Kidney (tissue), 13 donors: ENCODE measurements at regions not wholly inside any gene's neighbourhood (a gene's known extent, or its start where the extent isn't known, plus 50 kb on each side); places are given as distances from the start of the nearest gene placed in this dataset.

Experiments
- DNase-seq, 5 donors: peaks; one replicate each; pipeline ENCODE4 v3.0.0-alpha.2; 2013 to 2020
- FAIRE-seq: peaks from 2 replicates; lab custom pipeline; 2012; peaks lifted over from hg19 to GRCh38; lab: Jason Lieb, UNC
- H3K27ac ChIP-seq, 2 donors: one replicate each; pipeline ENCODE4 v1.7.0; 2013; ENCODE audit warnings: low read depth in 2 of 2, low read length in 2 of 2, inconsistent platforms in 1 of 2
- H3K27me3 ChIP-seq: one replicate; pipeline ENCODE4 v1.7.1; 2013; ENCODE audit warnings: low read length, inconsistent platforms; ENCODE audit not compliant: control insufficient read depth, insufficient read depth
- H3K36me3 ChIP-seq, 3 donors: one replicate each; pipeline versions ENCODE4 v1.7.0 to v1.7.1; 2013; ENCODE audit warnings: low read length in 3 of 3, control low read depth in 1 of 3, inconsistent platforms in 1 of 3; ENCODE audit not compliant: insufficient read depth in 3 of 3, control insufficient read depth in 2 of 3
- H3K4me1 ChIP-seq, 3 donors: one replicate each; pipeline versions ENCODE4 v1.7.0 to v1.7.1; 2013; ENCODE audit warnings: low read length in 3 of 3, inconsistent platforms in 1 of 3, low read depth in 1 of 3; ENCODE audit not compliant: control insufficient read depth in 2 of 3, insufficient read depth in 2 of 3
- H3K4me3 ChIP-seq, 3 donors: one replicate each; pipeline versions ENCODE4 v1.7.0 to v1.8.1; 2013; ENCODE audit warnings: low read length in 3 of 3, control low read depth in 1 of 3, inconsistent platforms in 1 of 3
- H3K9ac ChIP-seq, 3 donors: one replicate each; pipeline versions ENCODE4 v1.7.0 to v1.7.1; 2013; ENCODE audit warnings: low read length in 3 of 3, control low read depth in 1 of 3, inconsistent platforms in 1 of 3
- H3K9me3 ChIP-seq, 3 donors: one replicate each; pipeline versions ENCODE4 v1.7.0 to v1.7.1; 2013; ENCODE audit warnings: low read length in 3 of 3, control low read depth in 1 of 3, inconsistent platforms in 1 of 3; ENCODE audit not compliant: control insufficient read depth in 2 of 3, insufficient read depth in 1 of 3
- CTCF ChIP-seq: IDR thresholded peaks from 3 replicates; pipeline ENCODE4 v1.5.1; 2012; ENCODE audit warnings: mild to moderate bottlenecking, moderate library complexity, borderline replicate concordance; ENCODE audit not compliant: insufficient read depth; ENCODE audit errors: extremely low read depth
- intact Hi-C: fragments of 100-400 bp; cut with DNase I; formaldehyde crosslinking; loops from one replicate; pipeline ENCODE4 v1.11.1; 2022
- donor health status: control.
- donor health status: control.
- donor health status: control.
- donor health status: control.
- donor health status: control.
- donor health status: DM: yes; HTN: yes; CAD: no.
- donor health status: Normal renal cell carcinoma (clear cell type).

- H3K9ac ChIP-seq, result no peak overlapping the region
- H3K4me1 ChIP-seq, result no peaks in the 10 kb centered on the region
- H3K36me3 ChIP-seq, result no peaks in the 10 kb centered on the region
- no peak overlapping the region for H3K27ac ChIP-seq
- no peak overlapping the region for H3K4me3 ChIP-seq
- intact Hi-C loops, result no loop called here
- TF ChIP-seq CTCF, result no peak
- no peaks in the 10 kb centered on the region for H3K9me3 ChIP-seq
- H3K27me3 ChIP-seq, result no peaks in the 10 kb centered on the region
- FAIRE-seq (no peak), DNase-seq (no peak)
Measured at GRCh38 chr2:12338946-12339697, 377.6 kb upstream of the TRIB2 start.

GRCh38 chr2:12340164-12340563 is 376.6 kb upstream of the TRIB2 start:
- DNase-seq, result no peak
- no peak for FAIRE-seq
- intact Hi-C loops, result no loop called here
- Histone ChIP-seq H3K4me3 (no peak overlapping the region), H3K9me3 (no peaks in the 10 kb centered on the region), H3K4me1 (no peaks in the 10 kb centered on the region), H3K9ac (no peak overlapping the region), H3K36me3 (no peaks in the 10 kb centered on the region), H3K27me3 (no peaks in the 10 kb centered on the region), H3K27ac (no peak overlapping the region)
- TF ChIP-seq CTCF, result no peak

GRCh38 chr2:12341215-12341614 is 375.5 kb upstream of the TRIB2 start:
- Histone ChIP-seq H3K9me3 (no peaks in the 10 kb centered on the region), H3K36me3 (no peaks in the 10 kb centered on the region), H3K4me3 (no peak overlapping the region), H3K4me1 (no peaks in the 10 kb centered on the region), H3K27ac (no peak overlapping the region), H3K9ac (no peak overlapping the region), H3K27me3 (no peaks in the 10 kb centered on the region)
- no peak for DNase-seq
- no peak for FAIRE-seq
- no peak for TF ChIP-seq CTCF
- intact Hi-C loops, result no loop called here

- DNase-seq (no peak), FAIRE-seq (no peak)
- intact Hi-C loops, result no loop called here
- no peaks in the 10 kb centered on the region for H3K9me3 ChIP-seq
- H3K27ac ChIP-seq, result no peak overlapping the region
- no peaks in the 10 kb centered on the region for H3K36me3 ChIP-seq
- no peak for TF ChIP-seq CTCF
- no peak overlapping the region for H3K4me3 ChIP-seq
- no peaks in the 10 kb centered on the region for H3K27me3 ChIP-seq
- H3K4me1 ChIP-seq, result no peaks in the 10 kb centered on the region
- no peak overlapping the region for H3K9ac ChIP-seq
Measured at GRCh38 chr2:12341920-12342319, 374.8 kb upstream of the TRIB2 start.
